Osteoblast (primary cell): ENCODE measurements at regions not wholly inside any gene's neighbourhood (a gene's known extent, or its start where the extent isn't known, plus 50 kb on each side); places are given as distances from the start of the nearest gene placed in this dataset.
A peak's percentile ranks its signal among the peaks of the same experiment; 100 is the strongest.

Source experiments
- DNase-seq: peaks from one replicate; pipeline ENCODE4 v3.0.0; 2011; ENCODE audit warnings: low spot score, mixed read lengths; ENCODE audit not compliant: insufficient read length; ENCODE audit errors: missing footprints
- H2AFZ ChIP-seq: 2 replicates; pipeline ENCODE4 v1.6.0; 2011; ENCODE audit warnings: mild to moderate bottlenecking, low read length
- H3K27ac ChIP-seq: 2 replicates; pipeline ENCODE4 v1.5.1; 2011; ENCODE audit warnings: mild to moderate bottlenecking, low read depth, low read length, moderate library complexity
- H3K27me3 ChIP-seq: 2 replicates; pipeline ENCODE4 v1.6.0; 2012; ENCODE audit warnings: mild to moderate bottlenecking, control low read depth, inconsistent platforms, low read length, moderate library complexity; ENCODE audit not compliant: insufficient read depth
- H3K36me3 ChIP-seq: 2 replicates; pipeline ENCODE4 v1.5.1; 2011; ENCODE audit warnings: mild to moderate bottlenecking, low read length, control low read depth, moderate library complexity; ENCODE audit not compliant: insufficient read depth
- H3K4me1 ChIP-seq: 2 replicates; pipeline ENCODE4 v1.5.1; 2011; ENCODE audit warnings: mild to moderate bottlenecking, low read length, control low read depth, moderate library complexity; ENCODE audit not compliant: insufficient read depth
- H3K4me2 ChIP-seq: 2 replicates; pipeline ENCODE4 v1.6.0; 2011; ENCODE audit warnings: mild to moderate bottlenecking, low read length; ENCODE audit not compliant: insufficient read depth
- H3K4me3 ChIP-seq: fragments of 200-600 bp; sonication (generic); 3 replicates; pipeline ENCODE4 v1.5.1; 2012; ENCODE audit warnings: mild to moderate bottlenecking, low read length, inconsistent platforms; ENCODE audit not compliant: insufficient read depth
- H3K79me2 ChIP-seq: 2 replicates; pipeline ENCODE4 v1.6.0; 2012; ENCODE audit warnings: mild to moderate bottlenecking, low read length, control low read depth, inconsistent platforms; ENCODE audit not compliant: insufficient read depth
- H3K9me3 ChIP-seq: 2 replicates; pipeline ENCODE4 v1.5.1; 2011; ENCODE audit warnings: low read depth, low read length, control low read depth
- H4K20me1 ChIP-seq: 2 replicates; pipeline ENCODE4 v1.6.0; 2012; ENCODE audit warnings: mild to moderate bottlenecking, low read length, control low read depth; ENCODE audit not compliant: insufficient read depth
- TF ChIP-seq, protein P1 (sequence below): IDR thresholded peaks from 2 replicates; pipeline ENCODE4 v1.5.1; 2011; ENCODE audit warnings: mild to moderate bottlenecking, low read depth, low read length, moderate library complexity; ENCODE audit errors: extremely low read depth

DNA sequence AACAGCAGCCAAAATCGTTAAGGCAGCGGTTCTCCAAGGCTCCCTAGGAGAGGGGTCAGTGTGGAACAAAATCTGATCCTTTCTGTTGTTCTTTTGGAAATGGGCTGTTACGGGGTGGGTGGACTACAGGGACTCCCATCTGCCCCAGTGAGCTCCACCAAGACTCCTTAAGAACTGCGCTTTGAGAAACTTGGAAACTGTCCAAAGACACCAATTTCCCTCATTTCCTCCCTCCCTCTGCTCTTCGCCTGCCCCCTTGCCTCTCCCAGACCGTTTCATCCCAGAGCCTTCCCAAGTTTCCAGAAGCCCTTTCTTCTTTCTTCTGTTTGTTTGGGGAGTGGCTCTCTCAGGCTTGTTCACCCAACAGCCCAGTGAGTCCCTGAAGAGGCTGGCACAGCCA is 205.4 kb downstream of the COPRS start:
- no peak for DNase-seq
- H3K79me2 ChIP-seq: no peaks in the 10 kb centered on the region
- peak overlapping the region; percentile 61 for H3K4me2 ChIP-seq
- H4K20me1 ChIP-seq: no peaks in the 10 kb centered on the region
- peaks cover 4% of the 10 kb centered on the region for H3K4me1 ChIP-seq
- no peak overlapping the region for H3K27ac ChIP-seq
- H2AFZ ChIP-seq: peak overlapping the region; percentile 54
- TF ChIP-seq, protein P1, sequence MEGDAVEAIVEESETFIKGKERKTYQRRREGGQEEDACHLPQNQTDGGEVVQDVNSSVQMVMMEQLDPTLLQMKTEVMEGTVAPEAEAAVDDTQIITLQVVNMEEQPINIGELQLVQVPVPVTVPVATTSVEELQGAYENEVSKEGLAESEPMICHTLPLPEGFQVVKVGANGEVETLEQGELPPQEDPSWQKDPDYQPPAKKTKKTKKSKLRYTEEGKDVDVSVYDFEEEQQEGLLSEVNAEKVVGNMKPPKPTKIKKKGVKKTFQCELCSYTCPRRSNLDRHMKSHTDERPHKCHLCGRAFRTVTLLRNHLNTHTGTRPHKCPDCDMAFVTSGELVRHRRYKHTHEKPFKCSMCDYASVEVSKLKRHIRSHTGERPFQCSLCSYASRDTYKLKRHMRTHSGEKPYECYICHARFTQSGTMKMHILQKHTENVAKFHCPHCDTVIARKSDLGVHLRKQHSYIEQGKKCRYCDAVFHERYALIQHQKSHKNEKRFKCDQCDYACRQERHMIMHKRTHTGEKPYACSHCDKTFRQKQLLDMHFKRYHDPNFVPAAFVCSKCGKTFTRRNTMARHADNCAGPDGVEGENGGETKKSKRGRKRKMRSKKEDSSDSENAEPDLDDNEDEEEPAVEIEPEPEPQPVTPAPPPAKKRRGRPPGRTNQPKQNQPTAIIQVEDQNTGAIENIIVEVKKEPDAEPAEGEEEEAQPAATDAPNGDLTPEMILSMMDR: no peak
- H3K4me3 ChIP-seq: peak overlapping the region; percentile 46
- H3K9me3 ChIP-seq: no peaks in the 10 kb centered on the region
- H3K27me3 ChIP-seq: peaks cover 3% of the 10 kb centered on the region
- H3K36me3 ChIP-seq: no peaks in the 10 kb centered on the region

DNA sequence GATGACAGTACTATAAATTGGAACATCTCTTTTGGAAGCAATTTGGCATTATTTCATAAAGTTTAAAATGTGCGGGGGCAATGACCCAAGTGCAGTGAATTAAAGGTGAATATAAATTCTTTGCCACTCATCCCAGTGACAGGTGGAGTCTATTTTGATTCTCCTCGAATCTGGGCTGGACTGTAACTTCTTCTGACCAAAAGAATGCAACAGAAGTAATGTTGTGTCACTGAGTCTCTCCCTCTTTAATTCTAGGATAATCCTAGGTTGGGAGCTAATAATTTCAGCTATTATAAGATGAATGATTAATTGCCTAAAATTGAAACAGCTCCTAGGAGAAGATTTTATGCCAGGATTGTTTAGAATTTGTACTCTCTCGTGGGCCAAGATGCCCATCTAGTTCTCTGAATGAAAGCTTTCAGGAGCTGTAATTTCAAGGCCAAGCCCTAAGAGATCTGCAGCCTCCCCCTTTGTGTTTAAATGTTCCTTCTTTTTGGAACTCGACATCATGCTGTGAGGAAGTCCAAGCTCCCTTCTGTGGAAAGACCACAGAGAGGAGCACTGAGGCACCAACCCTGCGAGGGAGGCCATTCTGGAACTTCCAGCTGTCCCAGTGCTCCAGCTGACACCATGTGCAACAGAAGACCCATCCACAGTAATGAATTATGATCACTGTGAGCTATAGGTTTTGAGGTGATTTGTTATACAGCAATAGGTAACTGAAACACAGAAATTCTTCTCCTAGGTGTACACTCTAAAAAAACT is 208.1 kb downstream of the COPRS start:
- Histone ChIP-seq H3K4me1 (peaks cover 4% of the 10 kb centered on the region), H3K79me2 (no peaks in the 10 kb centered on the region), H3K27me3 (no peaks in the 10 kb centered on the region), H2AFZ (no peak overlapping the region), H4K20me1 (no peaks in the 10 kb centered on the region), H3K9me3 (no peaks in the 10 kb centered on the region), H3K36me3 (no peaks in the 10 kb centered on the region), H3K4me2 (no peak overlapping the region), H3K4me3 (no peak overlapping the region), H3K27ac (no peak overlapping the region)
- no peak for DNase-seq
- TF ChIP-seq, protein P1: no peak

DNA sequence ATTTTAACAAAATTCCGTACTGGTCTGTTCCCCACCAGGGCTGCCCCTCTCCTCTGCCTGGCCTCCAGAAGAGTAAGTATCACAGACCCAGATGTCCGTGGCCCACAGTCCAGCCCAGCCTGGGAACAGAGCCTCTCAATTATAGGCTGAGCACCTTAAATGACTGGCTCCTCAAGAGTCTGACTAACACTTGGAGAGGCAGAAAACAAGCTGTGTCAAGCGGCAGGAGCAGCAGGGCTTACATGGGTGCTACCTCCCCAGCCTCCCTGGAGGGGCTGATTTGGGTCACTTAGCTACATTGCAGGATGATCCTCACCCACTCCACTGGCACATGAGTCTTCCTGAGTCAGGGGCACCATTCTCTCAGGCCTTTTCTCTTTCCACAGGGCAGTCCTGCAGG is 209.7 kb downstream of the COPRS start:
- Histone ChIP-seq H3K79me2 (no peaks in the 10 kb centered on the region), H3K9me3 (peaks cover 4% of the 10 kb centered on the region), H3K4me3 (no peak overlapping the region), H3K27ac (no peak overlapping the region), H2AFZ (no peak overlapping the region), H3K4me2 (no peak overlapping the region), H3K27me3 (no peaks in the 10 kb centered on the region), H3K4me1 (peaks cover 4% of the 10 kb centered on the region), H4K20me1 (no peaks in the 10 kb centered on the region), H3K36me3 (no peaks in the 10 kb centered on the region)
- TF ChIP-seq, protein P1: no peak
- DNase-seq: no peak

DNA sequence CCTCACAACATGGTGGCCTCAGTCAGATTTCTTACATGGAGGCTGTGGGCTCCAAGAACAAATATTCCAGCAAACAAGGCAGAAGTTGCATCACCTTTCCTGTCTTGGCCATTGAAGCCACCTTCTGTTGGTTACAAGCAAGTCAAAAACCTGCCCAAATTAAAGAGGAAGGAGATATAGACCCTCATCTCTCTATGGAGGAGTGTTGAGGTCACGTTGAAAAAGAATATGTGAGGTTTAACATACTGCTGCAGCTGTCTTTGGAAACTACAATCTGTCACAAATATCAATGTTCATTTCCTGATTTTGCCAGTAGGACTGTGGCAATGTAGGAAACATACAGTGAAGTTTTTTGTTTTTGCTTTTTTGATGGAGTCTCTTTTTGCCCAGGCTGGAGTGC is 211.4 kb downstream of the COPRS start:
- Histone ChIP-seq H3K36me3 (no peaks in the 10 kb centered on the region), H3K27ac (no peak overlapping the region), H4K20me1 (no peaks in the 10 kb centered on the region), H3K4me1 (no peaks in the 10 kb centered on the region), H3K4me3 (no peak overlapping the region), H3K9me3 (peaks cover 4% of the 10 kb centered on the region), H3K79me2 (no peaks in the 10 kb centered on the region), H3K27me3 (no peaks in the 10 kb centered on the region), H2AFZ (no peak overlapping the region), H3K4me2 (no peak overlapping the region)
- no peak for DNase-seq
- TF ChIP-seq, protein P1: no peak
